H1 (cell line): ENCODE measurements at regions not wholly inside any gene's neighbourhood (a gene's known extent, or its start where the extent isn't known, plus 50 kb on each side); places are given as distances from the start of the nearest gene placed in this dataset.

Source experiments
- CTCF ChIA-PET: fragments of 300-600 bp; sonication (Branson Sonifier 250); formaldehyde crosslinking; loops from one replicate; lab custom pipeline; 2021; ENCODE audit not compliant: partially characterized antibody; lab: Charles Lee
- POLR2A ChIA-PET: fragments of 300-600 bp; sonication (Branson Sonifier 250); formaldehyde crosslinking; loops from one replicate; lab custom pipeline; 2021; ENCODE audit warnings: inconsistent platforms; ENCODE audit not compliant: partially characterized antibody; lab: Charles Lee
- DNase-seq, 2 experiments: peaks; one replicate each; pipeline versions ENCODE4 v3.0.0 to v3.0.0-alpha.2; 2010 to 2022; ENCODE audit warnings: low spot score in 2 of 2, low read depth in 1 of 2, mixed read lengths in 1 of 2
- FAIRE-seq: peaks from 2 replicates; lab custom pipeline; 2011; peaks lifted over from hg19 to GRCh38; lab: Jason Lieb, UNC
- H2AFZ ChIP-seq: 2 replicates; pipeline ENCODE4 v1.8.1; 2012; ENCODE audit warnings: low read length, inconsistent platforms
- H2AK5ac ChIP-seq: 2 replicates; pipeline ENCODE4 v1.6.1; 2013; ENCODE audit warnings: low read depth, low read length
- H2BK120ac ChIP-seq: replicated peaks from 2 replicates; pipeline ENCODE3; 2013; ENCODE audit warnings: low read depth, low read length, inconsistent platforms
- H2BK12ac ChIP-seq: 2 replicates; pipeline ENCODE4 v1.6.1; 2013; ENCODE audit warnings: low read depth, low read length
- H2BK15ac ChIP-seq: 2 replicates; pipeline ENCODE4 v1.6.1; 2013; ENCODE audit warnings: low read length
- H2BK20ac ChIP-seq: 2 replicates; pipeline ENCODE4 v1.6.1; 2013; ENCODE audit warnings: low read length
- H2BK5ac ChIP-seq: 2 replicates; pipeline ENCODE4 v1.6.1; 2013; ENCODE audit warnings: low read depth, low read length
- H3K14ac ChIP-seq: 2 replicates; pipeline ENCODE4 v1.6.1; 2013; ENCODE audit warnings: inconsistent platforms; ENCODE audit not compliant: insufficient read length
- H3K18ac ChIP-seq: 2 replicates; pipeline ENCODE4 v1.6.1; 2013; ENCODE audit warnings: low read length; ENCODE audit errors: extremely low read depth
- H3K23ac ChIP-seq: 2 replicates; pipeline ENCODE4 v1.6.1; 2013; ENCODE audit warnings: inconsistent platforms; ENCODE audit not compliant: insufficient read length
- H3K23me2 ChIP-seq: 2 replicates; pipeline ENCODE4 v1.6.1; 2013; ENCODE audit warnings: low read depth, low read length
- H3K27ac ChIP-seq: 2 replicates; pipeline ENCODE4 v1.6.1; 2011; ENCODE audit warnings: low read depth, low read length, inconsistent platforms
- H3K27me3 ChIP-seq, 4 experiments: replicated peaks in 1 of 4; 1 replicate in 1 of 4; 2 replicates in 3 of 4; pipeline versions ENCODE4 v1.6.1 to v1.8.1; 2011 to 2013; ENCODE audit warnings: low read length in 3 of 4, mild to moderate bottlenecking in 3 of 4, inconsistent platforms in 2 of 4, mixed read lengths in 2 of 4, moderate library complexity in 1 of 4; ENCODE audit not compliant: control insufficient read depth in 3 of 4, insufficient read depth in 3 of 4; ENCODE audit errors: extremely low read depth in 1 of 4
- H3K36me3 ChIP-seq, 4 experiments: 2 replicates each; pipeline versions ENCODE4 v1.6.1 to v1.8.1; 2011 to 2013; ENCODE audit warnings: mild to moderate bottlenecking in 4 of 4, low read length in 3 of 4, moderate library complexity in 2 of 4, control low read depth in 1 of 4, inconsistent platforms in 1 of 4; ENCODE audit not compliant: insufficient read depth in 4 of 4, control insufficient read depth in 2 of 4
- H3K4ac ChIP-seq: replicated peaks from 2 replicates; pipeline ENCODE3; 2013; ENCODE audit warnings: low read length, low read depth, mixed read lengths, inconsistent platforms; ENCODE audit not compliant: insufficient read length
- H3K4me1 ChIP-seq, 4 experiments: replicated peaks in 1 of 4; 1 replicate in 1 of 4; 2 replicates in 3 of 4; pipeline versions ENCODE4 v1.6.1 to v1.8.1; 2011 to 2013; ENCODE audit warnings: low read length in 3 of 4, inconsistent platforms in 2 of 4, mixed read lengths in 1 of 4; ENCODE audit not compliant: insufficient read depth in 4 of 4, control insufficient read depth in 3 of 4
- H3K4me2 ChIP-seq, 2 experiments: 2 replicates each; pipeline versions ENCODE4 v1.6.1 to v1.8.1; 2011 to 2013; ENCODE audit warnings: low read depth in 2 of 2, low read length in 2 of 2, control low read depth in 1 of 2, inconsistent platforms in 1 of 2, mild to moderate bottlenecking in 1 of 2; ENCODE audit not compliant: insufficient read depth in 1 of 2
- H3K4me3 ChIP-seq, 4 experiments: fragments of 200-600, 300-600 bp in 1 of 4; sonication (generic), shearing (Covaris generic), sonication (Bioruptor Twin) in 1 of 4; 2 replicates each; pipeline versions ENCODE4 v1.5.1 to v1.8.1; 2011 to 2016; ENCODE audit warnings: low read length in 4 of 4, low read depth in 3 of 4, control low read depth in 2 of 4, inconsistent platforms in 2 of 4, mild to moderate bottlenecking in 2 of 4, mixed read lengths in 1 of 4, moderate library complexity in 1 of 4; ENCODE audit not compliant: insufficient read depth in 2 of 4; ENCODE audit errors: extremely low read depth in 1 of 4
- H3K56ac ChIP-seq: replicated peaks from 2 replicates; pipeline ENCODE3; 2013; ENCODE audit warnings: low read depth, mild to moderate bottlenecking, mixed read lengths, low read length, inconsistent platforms; ENCODE audit not compliant: insufficient read length
- H3K79me1 ChIP-seq: 2 replicates; pipeline ENCODE4 v1.6.1; 2013; ENCODE audit warnings: low read depth, low read length, control low read depth
- H3K79me2 ChIP-seq, 2 experiments: 2 replicates each; pipeline versions ENCODE4 v1.6.1 to v1.8.1; 2012 to 2013; ENCODE audit warnings: low read length in 2 of 2, mild to moderate bottlenecking in 2 of 2, inconsistent platforms in 1 of 2; ENCODE audit not compliant: insufficient read depth in 2 of 2, control insufficient read depth in 1 of 2
- H3K9ac ChIP-seq, 4 experiments: replicated peaks in 1 of 4; 1 replicate in 1 of 4; 2 replicates in 3 of 4; pipeline versions ENCODE4 v1.6.1 to v1.8.1; 2011 to 2013; ENCODE audit warnings: low read depth in 3 of 4, low read length in 3 of 4, control low read depth in 2 of 4, mild to moderate bottlenecking in 2 of 4, moderate library complexity in 2 of 4, inconsistent platforms in 1 of 4; ENCODE audit errors: extremely low read depth in 1 of 4
- H3K9me3 ChIP-seq, 2 experiments: 2 replicates each; pipeline versions ENCODE4 v1.6.1 to v1.8.1; 2012 to 2013; ENCODE audit warnings: mild to moderate bottlenecking in 2 of 2, moderate library complexity in 2 of 2, control low read depth in 1 of 2, inconsistent platforms in 1 of 2, low read depth in 1 of 2, low read length in 1 of 2, mixed read lengths in 1 of 2; ENCODE audit not compliant: insufficient read depth in 2 of 2
- H4K20me1 ChIP-seq, 2 experiments: replicated peaks in 1 of 2; 2 replicates each; pipeline versions ENCODE3 to v1.8.1; 2011 to 2013; ENCODE audit warnings: inconsistent platforms in 2 of 2, low read length in 2 of 2, mild to moderate bottlenecking in 1 of 2; ENCODE audit not compliant: insufficient read depth in 2 of 2, control insufficient read depth in 1 of 2
- H4K5ac ChIP-seq: 2 replicates; pipeline ENCODE4 v1.6.1; 2013; ENCODE audit warnings: low read length, low read depth, mixed read lengths, inconsistent platforms; ENCODE audit not compliant: insufficient read length
- H4K8ac ChIP-seq: 2 replicates; pipeline ENCODE4 v1.8.0; 2013; ENCODE audit warnings: mild to moderate bottlenecking, moderate library complexity, low read length, inconsistent platforms; ENCODE audit not compliant: insufficient read depth; ENCODE audit errors: extremely low read depth
- H4K91ac ChIP-seq: replicated peaks from 2 replicates; pipeline ENCODE3; 2013; ENCODE audit warnings: low read length, mixed read lengths, inconsistent platforms; ENCODE audit not compliant: insufficient read length
- BCL11A ChIP-seq, 2 experiments: IDR thresholded peaks; one replicate each; pipeline ENCODE4 v1.6.1; 2011; ENCODE audit warnings: low read depth in 2 of 2, low read length in 2 of 2, mild to moderate bottlenecking in 2 of 2
- CBX5 ChIP-seq: fragments of 300-800, 300-1000 bp; sonication (generic); IDR thresholded peaks from 2 replicates; pipeline ENCODE4 v1.7.1; 2016; ENCODE audit warnings: antibody characterized with exemption, low read length, low read depth
- EP300 ChIP-seq, 2 experiments: IDR thresholded peaks; 1 replicate in 1 of 2; 2 replicates in 1 of 2; pipeline ENCODE4 v1.6.1; 2011 to 2012; ENCODE audit warnings: low read depth in 2 of 2, low read length in 2 of 2, mild to moderate bottlenecking in 2 of 2, borderline replicate concordance in 1 of 2, inconsistent platforms in 1 of 2, moderate library complexity in 1 of 2
- FOSL1 ChIP-seq: IDR thresholded peaks from 2 replicates; pipeline ENCODE4 v1.6.1; 2011; ENCODE audit warnings: mild to moderate bottlenecking, low read depth, low read length, moderate library complexity; ENCODE audit not compliant: insufficient read depth
- HDAC6 ChIP-seq: IDR thresholded peaks from one replicate; pipeline ENCODE4 v1.7.1; 2012; ENCODE audit warnings: low read depth, mild to moderate bottlenecking, inconsistent platforms, low read length, moderate library complexity
- KDM4A ChIP-seq: IDR thresholded peaks from one replicate; pipeline ENCODE4 v1.7.1; 2012; ENCODE audit warnings: low read depth, mild to moderate bottlenecking, moderate library complexity, low read length, inconsistent platforms; ENCODE audit not compliant: severe bottlenecking
- MAFK ChIP-seq: IDR thresholded peaks from 2 replicates; pipeline ENCODE4 v1.6.1; 2012; ENCODE audit warnings: low read depth, mild to moderate bottlenecking, improper control_type of control experiment, low read length
- POLR2A ChIP-seq, 2 experiments: IDR thresholded peaks; 1 replicate in 1 of 2; 2 replicates in 1 of 2; pipeline ENCODE4 v1.6.1; 2011; ENCODE audit warnings: low read depth in 2 of 2, low read length in 2 of 2, mild to moderate bottlenecking in 2 of 2; ENCODE audit errors: control extremely low read depth in 1 of 2
- POU5F1 ChIP-seq: IDR thresholded peaks from 2 replicates; pipeline ENCODE4 v1.6.1; 2011; ENCODE audit warnings: low read depth, mild to moderate bottlenecking, low read length, moderate library complexity
- RFX5 ChIP-seq: IDR thresholded peaks from 2 replicates; pipeline ENCODE4 v1.6.1; 2011; ENCODE audit warnings: low read depth, low read length, improper control_type of control experiment, borderline replicate concordance
- SAP30 ChIP-seq: fragments of 300-600 bp; sonication (generic); IDR thresholded peaks from 2 replicates; pipeline ENCODE4 v1.7.1; 2012; ENCODE audit warnings: low read length, moderate library complexity, mild to moderate bottlenecking, inconsistent platforms; ENCODE audit not compliant: insufficient read depth, insufficient replicate concordance
- SUZ12 ChIP-seq: fragments of 200-600 bp; sonication (generic); IDR thresholded peaks from 2 replicates; pipeline ENCODE4 v1.6.1; 2012; ENCODE audit warnings: mild to moderate bottlenecking, inconsistent platforms, low read length, moderate library complexity, mixed read lengths
- TEAD4 ChIP-seq: IDR thresholded peaks from 2 replicates; pipeline ENCODE4 v1.6.1; 2012; ENCODE audit warnings: low read depth, low read length, inconsistent platforms, mixed read lengths
- WGBS, 2 experiments: shearing (Covaris generic) in 1 of 2; methylation state at CpG; one replicate each; pipeline versions ENCODE4 v1.1.6 to v1.1.7; 2013 to 2015; ENCODE audit warnings: low lambda C conversion rate in 2 of 2, mixed read lengths in 2 of 2, inconsistent platforms in 1 of 2, low coverage in 1 of 2, missing lambda C conversion rate in 1 of 2; ENCODE audit not compliant: insufficient replicate concordance in 2 of 2, insufficient coverage in 1 of 2, insufficient read length in 1 of 2; ENCODE audit errors: extremely low coverage in 1 of 2, missing lambda C conversion rate in 1 of 2; 5-methylcytosine and 5-hydroxymethylcytosine counted together
- TF ChIP-seq, protein P1 (sequence below): IDR thresholded peaks from 2 replicates; pipeline ENCODE4 v1.6.1; 2011; ENCODE audit warnings: low read depth, mild to moderate bottlenecking, low read length; ENCODE audit not compliant: insufficient read depth

DNA sequence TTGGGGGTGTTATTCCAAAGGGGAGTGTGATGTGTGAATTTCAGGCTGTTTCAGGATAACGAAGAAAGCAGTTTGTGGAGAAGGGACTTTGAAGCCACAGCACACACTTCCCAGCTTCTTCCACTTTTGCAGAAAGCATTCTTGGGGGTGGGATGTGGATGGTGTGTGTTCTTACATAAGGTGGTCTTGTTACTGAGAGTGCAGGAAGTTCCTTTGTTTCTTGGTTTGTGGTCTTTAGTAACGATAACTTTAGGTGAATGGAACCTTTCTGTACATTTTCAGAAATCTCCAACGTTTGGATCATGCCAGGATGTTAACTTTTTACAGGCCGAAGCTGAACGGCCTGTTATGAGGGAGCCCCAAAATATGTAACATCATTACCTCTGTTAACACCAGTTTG, 251.8 kb downstream of the KCNRG start:
- POLR2A ChIA-PET, result interaction anchor here (0.8 kb wide), 1 partner anchor 15 kb away, joined by 3 read pairs; no protein-coding TSS in a partner anchor
- TF ChIP-seq RFX5 (no peak), POU5F1 (no peak), EP300 (IDR thresholded peaks at IDR 0.05; ENCODE audit: borderline replicate concordance in 1 of 2, low read depth in 2 of 2, low read length in 2 of 2) (no peak), CBX5 (no peak), BCL11A (IDR thresholded peaks at IDR 0.05; ENCODE audit: low read depth in 2 of 2, low read length in 2 of 2) (no peak), HDAC6 (no peak), TEAD4 (no peak), FOSL1 (no peak), POLR2A (IDR thresholded peaks at IDR 0.05; ENCODE audit: control extremely low read depth in 1 of 2, low read depth in 2 of 2, low read length in 2 of 2) (no peak), SAP30 (no peak), MAFK (no peak), KDM4A (no peak), SUZ12 (no peak)
- TF ChIP-seq, protein P1, sequence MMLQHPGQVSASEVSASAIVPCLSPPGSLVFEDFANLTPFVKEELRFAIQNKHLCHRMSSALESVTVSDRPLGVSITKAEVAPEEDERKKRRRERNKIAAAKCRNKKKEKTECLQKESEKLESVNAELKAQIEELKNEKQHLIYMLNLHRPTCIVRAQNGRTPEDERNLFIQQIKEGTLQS, result no peak

More for the DNA sequence above, 251.8 kb downstream of the KCNRG start:
- Histone ChIP-seq H3K4ac (no peak overlapping the region), H3K4me1 (peaks cover 0 to 3% (median 0%) of the 10 kb centered on the region in 4 experiments; a peak in 1 of 7 replicates), H3K79me1 (no peaks in the 10 kb centered on the region; the same call in 1 of the 2 replicates), H3K14ac (no peak overlapping the region), H3K79me2 (no peaks in the 10 kb centered on the region), H3K9me3 (no peaks in the 10 kb centered on the region), H3K9ac (no peak overlapping the region), H3K23me2 (no peaks in the 10 kb centered on the region), H3K27ac (no peak overlapping the region), H3K27me3 (no peaks in the 10 kb centered on the region; a peak in 1 of 7 replicates), H2AFZ (no peak overlapping the region), H3K4me2 (no peak overlapping the region), H4K5ac (no peak overlapping the region), H3K23ac (no peak overlapping the region), H2AK5ac (no peak overlapping the region), H2BK20ac (no peak overlapping the region), H2BK5ac (no peak overlapping the region), H3K18ac (no peak overlapping the region), H3K4me3 (no peak overlapping the region), H4K91ac (no peak overlapping the region), H2BK120ac (no peak overlapping the region), H3K56ac (no peak overlapping the region), H4K20me1 (no peaks in the 10 kb centered on the region), H4K8ac (no peak overlapping the region), H2BK12ac (no peak overlapping the region), H3K36me3 (no peaks in the 10 kb centered on the region), H2BK15ac (no peak overlapping the region)
- WGBS, 2 experiments, result 77% methylated on average over 5 of the region's 5 CpGs; no CpG with 5 or more reads in 1 of the 2 experiments
- FAIRE-seq (no peak), DNase-seq (no peak)
- CTCF ChIA-PET, result interaction anchor here (1.6 kb wide), 1 partner anchor 13 kb away, joined by 3 read pairs; no protein-coding TSS in a partner anchor
